GM20000 (cell line): ENCODE measurements at regions not wholly inside any gene's neighbourhood (a gene's known extent, or its start where the extent isn't known, plus 50 kb on each side); places are given as distances from the start of the nearest gene placed in this dataset.

Experiments used
- DNase-seq: peaks from one replicate; pipeline ENCODE4 v3.0.0; 2012; ENCODE audit warnings: low spot score
- CTCF ChIP-seq: IDR thresholded peaks from 2 replicates; pipeline ENCODE4 v1.5.1; 2012; ENCODE audit warnings: mild to moderate bottlenecking, control low read depth; ENCODE audit errors: extremely low read depth, missing control alignments

GRCh38 chr21:20852866-20853265, 145.3 kb upstream of the NCAM2 start:
- DNase-seq = no peak
- TF ChIP-seq CTCF = no peak

- no peak for DNase-seq
- TF ChIP-seq CTCF = no peak
Measured at GRCh38 chr21:20856926-20857325, 141.3 kb upstream of the NCAM2 start.

- no peak for DNase-seq
- TF ChIP-seq CTCF = no peak
Measured at GRCh38 chr21:20874202-20874601, 124.0 kb upstream of the NCAM2 start.

GRCh38 chr21:20875742-20876141, 122.5 kb upstream of the NCAM2 start:
- no peak for TF ChIP-seq CTCF
- no peak for DNase-seq

GRCh38 chr21:20877976-20878375, 120.2 kb upstream of the NCAM2 start:
- DNase-seq = no peak
- no peak for TF ChIP-seq CTCF

- DNase-seq = no peak
- no peak for TF ChIP-seq CTCF
Measured at GRCh38 chr21:20882462-20883407, 115.5 kb upstream of the NCAM2 start.

GRCh38 chr21:20883408-20883800, 114.8 kb upstream of the NCAM2 start:
- TF ChIP-seq CTCF = no peak
- DNase-seq = no peak
